HPDE6-E6E7 (cell line): ENCODE measurements at regions not wholly inside any gene's neighbourhood (a gene's known extent, or its start where the extent isn't known, plus 50 kb on each side); places are given as distances from the start of the nearest gene placed in this dataset.
"Not testable (repeated sequence)": the region's sequence is repeated elsewhere in the genome, so short reads cannot be mapped to it uniquely, and the experiment has no call there.

Experiments used
- DNase-seq: peaks from one replicate; pipeline ENCODE4 v3.0.0; 2011; ENCODE audit warnings: missing footprints; ENCODE audit errors: extremely low spot score

DNA sequence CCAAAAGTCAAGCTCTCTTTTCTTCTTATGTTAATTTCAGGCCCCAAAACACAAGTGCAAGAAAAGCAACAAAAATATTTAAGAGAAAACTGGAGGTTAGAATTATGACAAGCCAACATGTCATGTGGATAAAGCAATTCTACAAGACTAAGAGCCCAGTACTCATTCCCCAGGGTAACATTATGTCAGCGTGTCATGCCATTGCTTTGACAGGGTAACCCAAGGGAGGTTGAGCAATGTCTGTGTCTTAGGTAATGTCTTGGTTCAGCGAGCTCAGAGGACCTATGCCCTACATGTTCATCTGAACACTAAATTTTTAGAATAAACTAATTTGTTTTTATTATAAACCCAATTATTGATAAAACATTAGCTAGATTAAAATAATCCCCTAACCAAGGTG is 173.2 kb upstream of the ZNF804A start:
- DNase-seq, result no peak

GRCh38 chr2:184444217-184444616 is 154.1 kb upstream of the ZNF804A start:
- DNase-seq, result no peak

- DNase-seq, result no peak
These were observed 153.6 kb upstream of the ZNF804A start for GRCh38 chr2:184444623-184445223.

DNA sequence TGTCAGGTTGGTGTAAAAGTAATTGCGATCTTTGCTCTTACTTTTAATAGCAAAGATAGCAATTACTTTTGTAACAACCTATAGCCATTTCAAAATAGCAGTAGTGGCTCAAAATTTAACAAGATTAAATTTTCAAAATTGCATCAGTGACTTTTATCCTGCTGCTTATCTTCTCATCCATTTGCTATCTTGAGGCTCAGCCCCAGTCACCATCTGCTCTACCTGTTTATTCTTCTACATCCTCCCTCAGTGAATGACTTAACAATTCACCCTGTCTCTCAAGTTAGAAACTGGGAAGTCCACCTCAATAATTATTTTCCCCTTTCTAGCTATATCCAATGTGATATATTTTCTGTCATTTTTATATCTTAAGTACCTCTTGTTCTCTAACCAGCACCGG is 148.6 kb upstream of the ZNF804A start:
- DNase-seq, result no peak

GRCh38 chr2:184452907-184453306 is 145.4 kb upstream of the ZNF804A start:
- DNase-seq, result no peak

DNA sequence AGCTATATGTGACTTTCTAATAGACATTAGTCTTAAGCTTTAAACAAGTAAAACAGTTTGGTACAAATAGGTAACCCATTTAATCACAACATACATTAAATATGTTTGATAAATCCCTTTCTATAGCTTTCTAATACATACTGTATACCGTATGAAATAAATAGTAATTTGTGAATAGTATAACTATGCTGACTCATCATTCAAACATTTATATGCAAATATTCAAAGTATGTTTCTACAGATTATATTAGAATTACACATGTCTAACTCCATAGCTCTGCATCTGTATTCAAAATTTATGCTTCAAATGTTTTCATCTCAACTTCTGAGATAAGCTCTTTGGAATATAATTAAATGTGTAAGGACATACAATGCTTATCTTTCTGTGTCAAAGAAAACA is 142.7 kb upstream of the ZNF804A start:
- DNase-seq, result no peak

DNA sequence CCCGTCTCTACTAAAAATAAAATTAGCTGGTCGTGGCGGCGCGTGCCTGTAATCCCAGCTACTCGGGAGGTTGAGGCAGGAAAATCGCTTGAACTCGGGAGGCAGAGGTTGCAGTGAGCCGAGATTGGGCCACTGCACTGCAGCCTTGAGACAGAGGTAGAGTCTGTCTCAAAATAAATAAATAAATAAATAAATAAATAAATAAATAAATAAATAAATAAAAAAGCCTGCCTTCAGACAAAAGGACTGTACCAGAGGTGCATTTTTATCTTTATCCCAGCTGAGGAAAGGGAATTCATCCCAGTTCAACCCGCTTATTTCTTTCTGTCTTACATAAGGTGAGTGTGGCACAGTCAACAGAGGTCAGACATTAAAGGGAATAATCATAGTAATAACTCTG is 141.6 kb upstream of the ZNF804A start:
- DNase-seq, result not testable (repeated sequence)

DNA sequence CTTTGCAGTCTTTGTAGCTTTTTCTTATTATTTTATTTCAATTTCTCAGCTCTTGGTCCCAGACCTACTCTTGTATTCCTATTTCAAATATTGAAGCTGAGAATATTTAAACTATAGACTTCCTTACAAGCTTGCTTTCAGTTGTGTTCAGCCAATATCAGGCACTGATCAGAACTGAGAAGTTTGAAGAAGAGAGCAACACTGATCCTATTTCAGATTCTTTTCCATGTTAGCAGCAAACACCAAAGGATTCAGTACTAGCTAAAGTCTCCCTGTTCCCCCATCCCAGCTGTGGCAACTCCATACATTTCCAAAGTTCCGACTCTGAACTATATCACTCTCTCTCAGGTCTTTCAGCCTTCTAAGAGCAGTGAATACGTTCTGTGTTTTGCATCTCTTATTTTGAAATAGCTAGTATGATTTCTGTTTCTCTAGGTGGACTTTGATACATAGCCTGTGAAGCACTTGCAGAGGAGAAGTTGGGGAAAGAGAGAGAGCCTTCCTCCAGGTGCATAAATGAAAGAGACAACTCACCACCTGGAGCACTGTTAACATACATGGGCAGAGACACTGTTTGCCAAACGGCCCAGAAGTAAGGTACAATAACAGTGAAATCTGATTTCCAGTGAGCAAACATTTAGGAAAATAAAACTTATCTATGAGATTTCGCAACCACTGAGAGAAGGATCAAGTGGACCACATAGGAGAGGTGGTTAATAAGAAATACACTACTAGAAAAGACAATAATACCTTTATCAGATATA is 135.0 kb upstream of the ZNF804A start:
- no peak for DNase-seq

- DNase-seq, result no peak
These were observed 134.5 kb upstream of the ZNF804A start for GRCh38 chr2:184463866-184464248.

DNA sequence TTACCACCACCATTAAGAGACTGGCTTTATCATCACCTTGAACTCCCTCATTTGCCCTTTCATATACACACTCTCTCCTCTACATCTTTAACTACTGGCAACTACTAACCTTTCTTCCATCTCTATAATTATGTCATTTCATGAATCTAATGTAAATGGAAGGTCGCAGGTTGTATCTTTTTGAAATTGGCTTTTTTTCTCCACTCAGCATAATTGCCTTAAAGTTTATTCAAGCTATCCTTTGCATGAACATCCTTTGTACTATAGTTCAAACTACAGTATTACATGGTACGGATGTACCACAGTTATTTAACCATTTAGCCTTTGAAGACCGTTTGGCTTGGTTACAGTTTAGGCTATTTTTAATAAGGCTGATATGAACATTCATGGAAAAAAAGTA is 129.5 kb upstream of the ZNF804A start:
- DNase-seq, result no peak

DNA sequence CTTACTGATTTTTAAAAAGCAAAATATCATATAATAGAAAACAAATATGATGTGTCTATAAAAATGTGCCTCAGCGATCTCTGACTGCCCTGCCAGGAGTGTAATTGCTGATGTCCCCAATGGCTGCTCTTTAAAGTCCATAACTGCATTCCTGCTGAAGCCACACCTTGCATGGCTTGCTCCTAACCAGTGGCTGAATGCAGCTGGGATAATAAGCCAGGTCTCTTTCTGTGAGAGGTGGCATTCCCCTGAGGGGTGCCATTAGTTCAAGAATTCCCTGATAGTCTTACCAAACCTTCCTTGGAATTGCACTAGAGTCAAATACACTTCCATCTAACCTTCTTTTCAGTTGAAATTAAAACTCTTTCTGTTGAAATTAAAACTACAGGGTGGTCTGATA is 125.8 kb upstream of the ZNF804A start:
- DNase-seq, result no peak

GRCh38 chr2:184481865-184482264 is 116.5 kb upstream of the ZNF804A start:
- no peak for DNase-seq

GRCh38 chr2:184498936-184499335 is 99.4 kb upstream of the ZNF804A start:
- DNase-seq, result no peak

DNA sequence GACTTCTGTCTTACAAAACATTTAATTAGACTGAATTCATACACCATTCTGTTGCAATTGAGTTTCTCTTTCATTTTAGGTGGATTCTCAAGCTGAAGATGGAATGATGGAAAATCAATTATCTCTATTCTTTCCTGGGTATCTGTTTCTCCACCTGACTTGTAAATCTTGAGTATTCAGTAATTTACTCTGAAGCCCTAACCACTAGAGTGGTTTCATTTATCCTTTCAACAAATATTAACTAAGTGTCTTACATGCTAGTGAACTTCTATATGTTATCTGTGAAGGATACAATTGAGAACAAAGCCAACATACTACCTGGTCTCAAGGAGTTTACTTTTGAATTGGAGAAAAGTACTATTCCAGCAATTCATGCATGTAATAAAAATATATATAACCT is 94.1 kb upstream of the ZNF804A start:
- DNase-seq, result no peak

DNA sequence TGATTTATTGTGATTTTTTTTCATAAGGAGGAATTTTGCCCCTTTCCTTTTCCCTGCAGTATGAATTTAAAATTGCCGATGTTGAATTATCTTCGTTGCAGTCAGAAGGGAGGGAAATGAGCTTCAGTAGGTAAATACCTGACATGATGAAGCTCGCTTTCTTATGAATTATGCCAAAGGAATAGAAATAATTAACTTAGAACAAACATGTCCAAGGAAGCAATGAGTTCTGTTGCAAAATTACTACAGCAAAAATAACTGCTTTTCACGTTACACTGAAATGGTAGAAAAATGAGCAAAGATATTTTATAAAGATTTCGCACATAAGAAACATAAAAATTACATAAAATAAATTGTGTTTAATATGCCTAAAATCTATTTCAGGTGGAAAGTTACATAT is 91.1 kb upstream of the ZNF804A start:
- DNase-seq, result no peak

DNA sequence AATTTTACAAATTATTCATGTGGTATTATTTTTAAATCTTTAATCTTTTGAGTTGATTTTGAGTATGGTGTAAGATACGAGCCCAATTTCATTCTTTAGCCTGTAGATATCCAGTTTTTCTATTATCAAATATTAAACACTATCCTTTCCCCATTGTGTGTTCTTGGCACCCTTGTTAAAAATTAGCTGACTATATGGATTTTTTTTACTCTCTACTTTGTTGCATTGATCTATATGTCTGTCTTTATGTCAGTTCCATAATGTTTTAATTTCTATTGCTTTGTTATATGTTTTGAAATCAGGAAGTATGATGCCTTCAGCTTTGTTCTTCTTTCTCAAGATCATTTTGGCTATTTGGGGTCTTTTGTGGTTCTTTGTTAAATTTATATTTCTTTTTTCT is 80.9 kb upstream of the ZNF804A start:
- no peak for DNase-seq

DNA sequence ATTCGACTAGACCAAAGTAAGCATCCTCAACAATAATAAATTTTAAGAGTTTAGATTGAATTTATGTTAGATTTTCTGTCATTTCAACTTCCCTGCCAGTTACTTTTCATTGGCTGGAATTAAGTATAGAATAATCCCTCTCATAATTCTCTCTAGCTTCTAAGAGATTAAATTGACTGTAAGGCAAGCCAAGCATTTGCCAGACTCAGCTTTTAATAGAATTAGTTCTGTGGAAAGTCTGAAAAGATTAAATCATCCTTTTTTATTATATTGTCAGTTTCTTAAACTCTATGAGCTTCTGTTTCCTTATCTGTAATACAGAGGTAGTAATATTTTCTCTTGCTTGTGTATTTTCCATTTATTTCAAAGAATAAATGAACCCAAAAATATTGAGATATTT is 77.9 kb upstream of the ZNF804A start:
- DNase-seq, result no peak

DNA sequence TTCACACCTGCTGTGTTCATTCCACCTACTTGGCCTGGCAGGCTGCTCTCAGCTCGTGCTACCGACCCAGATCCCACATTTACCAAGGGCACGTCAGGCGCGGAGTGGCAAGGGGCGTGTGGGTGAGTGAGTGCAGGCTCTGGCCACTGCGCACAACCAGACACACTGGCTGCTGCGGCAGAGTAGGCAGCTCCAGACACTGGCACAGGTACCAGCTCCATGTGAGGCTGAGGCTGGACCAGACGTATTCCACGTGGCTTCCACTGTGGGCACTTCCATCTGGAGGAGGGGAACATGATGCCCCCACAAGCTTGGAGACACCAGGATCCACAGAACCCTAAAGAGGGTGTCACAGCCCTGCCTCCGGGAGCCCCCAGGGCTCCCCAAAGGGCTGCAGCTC is 74.6 kb upstream of the ZNF804A start:
- DNase-seq, result no peak

- DNase-seq, result no peak
These were observed 73.6 kb upstream of the ZNF804A start for GRCh38 chr2:184524551-184525382.

DNA sequence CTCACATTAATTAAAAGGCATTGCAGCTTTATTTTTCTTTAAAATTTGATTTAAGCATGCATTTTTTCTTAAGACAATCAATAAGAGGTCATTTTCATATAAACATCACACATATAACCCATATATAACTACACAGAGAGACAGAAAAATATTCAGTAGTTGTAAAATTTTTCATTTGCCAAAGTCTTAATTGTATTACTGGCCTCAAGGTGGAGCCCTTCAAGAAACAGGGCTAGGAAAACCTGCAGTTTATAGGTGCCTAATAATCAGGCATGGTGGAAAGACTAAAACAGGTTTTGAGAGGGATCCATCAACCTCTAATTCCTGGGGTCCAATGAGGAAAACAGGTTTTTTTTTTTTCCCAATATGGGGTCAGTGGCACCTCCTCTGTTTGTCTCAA is 71.3 kb upstream of the ZNF804A start:
- DNase-seq, result no peak

DNA sequence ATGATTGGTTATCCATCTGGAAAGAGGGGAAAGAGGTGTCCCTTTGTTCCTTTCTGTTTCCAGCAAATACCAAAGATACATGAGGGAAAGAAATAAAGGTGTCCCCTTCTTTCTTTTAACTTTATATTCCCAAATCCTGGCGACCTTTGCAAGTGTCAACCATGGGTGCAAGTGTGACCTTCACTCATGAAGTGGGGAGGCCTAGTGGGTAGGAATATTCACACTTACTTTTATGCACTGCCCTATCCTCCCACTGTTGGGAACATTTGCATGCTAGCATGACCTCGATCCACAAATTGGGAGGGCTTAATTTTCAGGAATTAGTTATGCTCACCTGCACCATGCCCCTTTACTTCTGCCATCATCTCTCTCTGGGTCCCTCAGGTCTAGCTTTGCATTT is 70.2 kb upstream of the ZNF804A start:
- no peak for DNase-seq

DNA sequence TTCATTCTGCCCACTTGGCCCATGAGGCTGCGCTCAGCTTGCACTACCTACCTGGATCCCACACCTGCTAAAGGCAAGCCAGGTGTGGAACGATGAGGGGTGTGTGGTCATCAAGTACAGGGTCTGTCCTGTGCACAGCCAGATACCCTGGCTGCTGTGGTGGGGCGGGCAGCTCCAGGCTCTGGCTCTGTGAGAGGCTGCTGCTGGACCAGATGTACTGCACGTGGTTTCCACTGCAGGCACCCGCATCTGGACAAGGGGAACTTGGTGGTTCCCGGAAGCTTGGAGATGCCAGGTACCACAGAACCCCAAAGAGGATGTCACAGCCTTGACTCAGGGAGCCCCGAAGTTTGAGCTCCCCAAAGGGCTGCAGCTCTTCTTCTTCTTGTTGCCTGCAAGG is 68.1 kb upstream of the ZNF804A start:
- no peak for DNase-seq

DNA sequence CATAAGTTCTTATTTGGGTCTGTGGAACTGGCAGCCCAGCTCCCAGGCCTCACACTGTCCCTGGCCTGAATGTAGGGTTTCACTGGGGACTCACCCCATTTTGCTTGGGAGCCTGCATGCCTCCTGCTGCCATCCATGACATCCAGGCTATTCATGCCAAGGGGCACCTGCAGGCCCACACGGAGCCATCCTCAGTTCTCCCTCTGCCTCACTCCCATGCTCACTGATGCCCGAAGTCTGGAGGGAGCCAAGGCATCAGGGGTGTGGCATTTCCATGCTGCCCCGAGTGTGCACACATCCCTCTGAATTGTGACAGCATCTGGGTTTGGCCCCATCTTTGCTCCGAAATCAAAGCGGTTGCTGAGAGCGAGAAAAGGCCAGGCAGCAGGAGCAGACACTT is 67.4 kb upstream of the ZNF804A start:
- DNase-seq, result no peak
